OCI-LY1 (cell line): ENCODE measurements at regions not wholly inside any gene's neighbourhood (a gene's known extent, or its start where the extent isn't known, plus 50 kb on each side); places are given as distances from the start of the nearest gene placed in this dataset.

Source experiments
- H2AFZ ChIP-seq: fragments of 200-600 bp; sonication (generic), shearing (Covaris generic); 2 replicates; pipeline ENCODE4 v1.6.0; 2014; ENCODE audit warnings: antibody characterized with exemption, mild to moderate bottlenecking, low read length
- H3F3A ChIP-seq: fragments of 200-600 bp; sonication (generic), shearing (Covaris generic); 2 replicates; pipeline ENCODE4 v1.6.0; 2014; ENCODE audit warnings: mild to moderate bottlenecking, antibody characterized with exemption, low read length, moderate library complexity; ENCODE audit not compliant: insufficient read depth
- H3K27ac ChIP-seq: fragments of 200-600 bp; sonication (generic); 2 replicates; pipeline ENCODE4 v1.5.1; 2014; ENCODE audit warnings: low read length, mixed run types, mild to moderate bottlenecking, low read depth; ENCODE audit not compliant: poor library complexity, severe bottlenecking
- H3K27me3 ChIP-seq: fragments of 200-600 bp; sonication (generic); 2 replicates; pipeline ENCODE4 v1.6.0; 2014; ENCODE audit warnings: antibody characterized with exemption, mild to moderate bottlenecking, low read length, moderate library complexity; ENCODE audit not compliant: insufficient read depth
- H3K36me3 ChIP-seq: fragments of 200-600 bp; sonication (generic); 2 replicates; pipeline ENCODE4 v1.6.1; 2014; ENCODE audit warnings: mild to moderate bottlenecking, antibody characterized with exemption, low read length, moderate library complexity, mixed read lengths; ENCODE audit not compliant: insufficient read depth
- H3K4me1 ChIP-seq: fragments of 200-600 bp; sonication (generic); 2 replicates; pipeline ENCODE4 v1.5.1; 2014; ENCODE audit warnings: mild to moderate bottlenecking, low read length, moderate library complexity; ENCODE audit not compliant: insufficient read depth, severe bottlenecking
- H3K4me2 ChIP-seq: fragments of 200-600 bp; sonication (generic), shearing (Covaris generic); 2 replicates; pipeline ENCODE4 v1.6.1; 2014; ENCODE audit warnings: low read length
- H3K4me3 ChIP-seq: fragments of 200-600 bp; sonication (generic); 2 replicates; pipeline ENCODE4 v1.5.1; 2014; ENCODE audit warnings: low read length, low read depth, mild to moderate bottlenecking, mixed read lengths; ENCODE audit not compliant: poor library complexity, severe bottlenecking
- H3K79me2 ChIP-seq: fragments of 200-600 bp; shearing (Covaris generic); 2 replicates; pipeline ENCODE4 v1.6.1; 2016; ENCODE audit warnings: mixed run types, low read length, mixed read lengths; ENCODE audit not compliant: insufficient read depth
- H3K9ac ChIP-seq: fragments of 200-600 bp; sonication (generic), shearing (Covaris generic); 2 replicates; pipeline ENCODE4 v1.6.1; 2014; ENCODE audit warnings: mild to moderate bottlenecking, low read length, mixed read lengths
- H3K9me2 ChIP-seq: fragments of 200-600 bp; sonication (generic), shearing (Covaris generic); 2 replicates; pipeline ENCODE4 v1.6.1; 2014; ENCODE audit warnings: low read depth, mild to moderate bottlenecking, low read length, mixed read lengths
- H3K9me3 ChIP-seq: fragments of 200-600 bp; shearing (Covaris generic); 2 replicates; pipeline ENCODE4 v1.6.1; 2014; ENCODE audit warnings: low read length, mixed read lengths
- H4K20me1 ChIP-seq: fragments of 200-600 bp; sonication (generic), shearing (Covaris generic); 2 replicates; pipeline ENCODE4 v1.6.0; 2016; ENCODE audit warnings: mild to moderate bottlenecking, low read length; ENCODE audit not compliant: insufficient read depth
- EZH2 ChIP-seq: fragments of 200-600 bp; sonication (generic), shearing (Covaris generic); IDR thresholded peaks from 2 replicates; pipeline ENCODE4 v1.8.0; 2017; ENCODE audit warnings: borderline replicate concordance, mixed run types, mild to moderate bottlenecking, antibody characterized with exemption, low read length, moderate library complexity, mixed read lengths
- TF ChIP-seq, protein P1 (sequence below): fragments of 200-600 bp; sonication (generic), shearing (Covaris generic); IDR thresholded peaks from 2 replicates; pipeline ENCODE4 v1.5.1; 2017; ENCODE audit warnings: mild to moderate bottlenecking, antibody characterized with exemption, low read length, moderate library complexity, mixed read lengths

- Histone ChIP-seq H3K27me3 (no peaks in the 10 kb centered on the region), H3K4me3 (no peak overlapping the region), H3F3A (no peaks in the 10 kb centered on the region), H4K20me1 (no peaks in the 10 kb centered on the region), H2AFZ (no peak overlapping the region), H3K9me3 (no peaks in the 10 kb centered on the region), H3K36me3 (no peaks in the 10 kb centered on the region), H3K4me2 (no peak overlapping the region), H3K4me1 (no peaks in the 10 kb centered on the region), H3K79me2 (no peaks in the 10 kb centered on the region), H3K9ac (no peak overlapping the region), H3K9me2 (no peaks in the 10 kb centered on the region; the same call in 1 of the 2 replicates), H3K27ac (no peak overlapping the region)
- TF ChIP-seq, protein P1, sequence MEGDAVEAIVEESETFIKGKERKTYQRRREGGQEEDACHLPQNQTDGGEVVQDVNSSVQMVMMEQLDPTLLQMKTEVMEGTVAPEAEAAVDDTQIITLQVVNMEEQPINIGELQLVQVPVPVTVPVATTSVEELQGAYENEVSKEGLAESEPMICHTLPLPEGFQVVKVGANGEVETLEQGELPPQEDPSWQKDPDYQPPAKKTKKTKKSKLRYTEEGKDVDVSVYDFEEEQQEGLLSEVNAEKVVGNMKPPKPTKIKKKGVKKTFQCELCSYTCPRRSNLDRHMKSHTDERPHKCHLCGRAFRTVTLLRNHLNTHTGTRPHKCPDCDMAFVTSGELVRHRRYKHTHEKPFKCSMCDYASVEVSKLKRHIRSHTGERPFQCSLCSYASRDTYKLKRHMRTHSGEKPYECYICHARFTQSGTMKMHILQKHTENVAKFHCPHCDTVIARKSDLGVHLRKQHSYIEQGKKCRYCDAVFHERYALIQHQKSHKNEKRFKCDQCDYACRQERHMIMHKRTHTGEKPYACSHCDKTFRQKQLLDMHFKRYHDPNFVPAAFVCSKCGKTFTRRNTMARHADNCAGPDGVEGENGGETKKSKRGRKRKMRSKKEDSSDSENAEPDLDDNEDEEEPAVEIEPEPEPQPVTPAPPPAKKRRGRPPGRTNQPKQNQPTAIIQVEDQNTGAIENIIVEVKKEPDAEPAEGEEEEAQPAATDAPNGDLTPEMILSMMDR, result no peak
- TF ChIP-seq EZH2, result no peak
Measured at GRCh38 chr10:15990535-15991129, 130.3 kb upstream of the MINDY3 start.

- Histone ChIP-seq H3K9me3 (no peaks in the 10 kb centered on the region), H3F3A (no peaks in the 10 kb centered on the region), H3K9ac (no peak overlapping the region), H3K4me3 (no peak overlapping the region), H3K9me2 (no peaks in the 10 kb centered on the region), H3K36me3 (no peaks in the 10 kb centered on the region), H3K27me3 (no peaks in the 10 kb centered on the region), H3K79me2 (no peaks in the 10 kb centered on the region), H3K4me2 (no peak overlapping the region), H4K20me1 (no peaks in the 10 kb centered on the region), H2AFZ (no peak overlapping the region), H3K27ac (no peak overlapping the region), H3K4me1 (no peaks in the 10 kb centered on the region)
- no peak for TF ChIP-seq EZH2
- TF ChIP-seq, protein P1, result no peak
Measured at GRCh38 chr10:15997313-15997712, 137.0 kb upstream of the MINDY3 start.

GRCh38 chr10:16001581-16001980, 141.3 kb upstream of the MINDY3 start:
- Histone ChIP-seq H2AFZ (no peak overlapping the region), H3K9ac (no peak overlapping the region), H3K27me3 (no peaks in the 10 kb centered on the region), H3K4me3 (no peak overlapping the region), H4K20me1 (no peaks in the 10 kb centered on the region), H3K36me3 (no peaks in the 10 kb centered on the region), H3K79me2 (no peaks in the 10 kb centered on the region), H3K4me2 (no peak overlapping the region), H3K27ac (no peak overlapping the region), H3K9me3 (no peaks in the 10 kb centered on the region), H3K4me1 (no peaks in the 10 kb centered on the region), H3K9me2 (no peaks in the 10 kb centered on the region), H3F3A (no peaks in the 10 kb centered on the region)
- TF ChIP-seq, protein P1, result no peak
- no peak for TF ChIP-seq EZH2
